Endothelial cell of umbilical vein (primary cell): ENCODE measurements at regions not wholly inside any gene's neighbourhood (a gene's known extent, or its start where the extent isn't known, plus 50 kb on each side); places are given as distances from the start of the nearest gene placed in this dataset.

Experiments
- EZH2 ChIP-seq: IDR thresholded peaks from 2 replicates; pipeline ENCODE4 v1.6.1; 2012; ENCODE audit warnings: borderline replicate concordance, low read depth, mild to moderate bottlenecking, moderate library complexity, low read length, inconsistent platforms; ENCODE audit not compliant: severe bottlenecking
- JUN ChIP-seq: IDR thresholded peaks from 2 replicates; pipeline ENCODE4 v1.6.1; 2011; ENCODE audit warnings: borderline replicate concordance, low read depth; ENCODE audit not compliant: insufficient read length, insufficient read depth

DNA sequence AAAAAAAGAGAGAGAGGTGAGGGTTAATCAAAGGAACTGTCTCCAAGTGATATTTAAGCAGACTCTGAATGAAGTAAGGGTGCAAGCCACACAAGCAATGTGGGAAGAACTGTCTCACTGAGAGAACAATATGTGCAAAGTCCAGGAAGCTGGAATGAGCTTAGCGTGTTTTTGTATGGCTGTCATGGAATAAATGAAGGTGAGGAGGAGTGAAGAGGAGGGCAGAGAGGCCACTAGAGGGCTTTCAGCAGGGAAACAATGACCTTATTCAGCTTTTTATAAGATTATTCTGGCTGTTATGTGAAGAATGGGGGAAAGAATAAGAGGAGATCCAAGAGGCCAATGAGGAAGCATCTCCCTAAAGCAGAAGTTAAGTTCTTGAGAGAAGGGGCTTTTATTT, 86.9 kb upstream of the COL8A1 start:
- TF ChIP-seq EZH2: no peak
- no peak for TF ChIP-seq JUN
